Panc1 (cell line): ENCODE measurements at regions not wholly inside any gene's neighbourhood (a gene's known extent, or its start where the extent isn't known, plus 50 kb on each side); places are given as distances from the start of the nearest gene placed in this dataset.
"Not testable (repeated sequence)": the region's sequence is repeated elsewhere in the genome, so short reads cannot be mapped to it uniquely, and the experiment has no call there.

Experiments
- ATAC-seq: fragments of 200-7000 bp; cut with Tn5 transposase; 2 replicates; pipeline ENCODE4 v1.9.1; 2020; ENCODE audit warnings: mild to moderate bottlenecking, moderate library complexity
- BruUV-seq: library from RNA; stranded (reverse); fragments of 400-500 nt; replicated peaks from 2 replicates; lab custom pipeline; 2021; lab: Mats Ljungman, UMichigan
- CTCF ChIA-PET: fragments of 300-600 bp; sonication (Branson Sonifier 250); formaldehyde crosslinking; loops from one replicate; lab custom pipeline; 2022; ENCODE audit warnings: antibody characterized with exemption; lab: Charles Lee
- POLR2A ChIA-PET: fragments of 300-600 bp; sonication (Branson Sonifier 250); formaldehyde crosslinking; loops from one replicate; lab custom pipeline; 2022; ENCODE audit warnings: antibody characterized with exemption; lab: Charles Lee
- DNase-seq: peaks from one replicate; pipeline ENCODE4 v3.0.0-alpha.2; 2010; ENCODE audit warnings: low read depth, low spot score
- H3K27ac ChIP-seq: 2 replicates; pipeline ENCODE4 v1.5.1; 2011; ENCODE audit warnings: mild to moderate bottlenecking, low read length, inconsistent platforms
- H3K27me3 ChIP-seq: fragments of 200-500 bp; sonication (Bioruptor generic); 2 replicates; pipeline ENCODE4 v1.6.0; 2014; ENCODE audit warnings: low read length, inconsistent platforms; ENCODE audit not compliant: control insufficient read depth, insufficient read depth
- H3K36me3 ChIP-seq: fragments of 200-500 bp; sonication (Bioruptor generic); 2 replicates; pipeline ENCODE4 v1.5.1; 2014; ENCODE audit warnings: inconsistent platforms, mild to moderate bottlenecking, low read length, moderate library complexity; ENCODE audit not compliant: control insufficient read depth, insufficient read depth
- H3K4me1 ChIP-seq: 2 replicates; pipeline ENCODE4 v1.5.1; 2011; ENCODE audit warnings: inconsistent platforms, mild to moderate bottlenecking, low read length, moderate library complexity; ENCODE audit not compliant: control insufficient read depth, insufficient read depth
- H3K4me3 ChIP-seq, 2 experiments: 2 replicates each; pipeline ENCODE4 v1.5.1; 2011 to 2012; ENCODE audit warnings: low read depth in 2 of 2, low read length in 2 of 2, mild to moderate bottlenecking in 2 of 2, inconsistent platforms in 1 of 2, moderate library complexity in 1 of 2
- H3K9me3 ChIP-seq: fragments of 200-500 bp; sonication (Bioruptor generic); 2 replicates; pipeline ENCODE4 v1.5.1; 2014; ENCODE audit warnings: low read depth, mild to moderate bottlenecking, inconsistent platforms, low read length, moderate library complexity; ENCODE audit not compliant: control insufficient read depth, insufficient read depth
- POLR2AphosphoS5 ChIP-seq: IDR thresholded peaks from 2 replicates; pipeline ENCODE4 v1.6.1; 2012; ENCODE audit warnings: mild to moderate bottlenecking, low read depth, low read length, moderate library complexity
- SIN3A ChIP-seq: IDR thresholded peaks from 2 replicates; pipeline ENCODE4 v1.6.1; 2012; ENCODE audit warnings: low read depth, mild to moderate bottlenecking, low read length, moderate library complexity, borderline replicate concordance; ENCODE audit not compliant: insufficient read depth
- TCF7L2 ChIP-seq: IDR thresholded peaks from 2 replicates; pipeline ENCODE4 v1.6.1; 2011; ENCODE audit warnings: mild to moderate bottlenecking, low read depth, low read length, inconsistent platforms
- in situ Hi-C: cut with HindIII; loops from 2 replicates; pipeline ENCODE4 v1.10.0; 2016; ENCODE audit warnings: low sequenced_read_pairs, low pct_unique_long_range_greater_than_20kb
- intact Hi-C: fragments of 100-400 bp; cut with micrococcal nuclease; formaldehyde crosslinking; loops from one replicate; pipeline ENCODE4 v1.10.0; 2022; ENCODE audit not compliant: unreplicated experiment
- TF ChIP-seq, protein P1 (sequence below): fragments of 450-650 bp; IDR thresholded peaks from 2 replicates; pipeline ENCODE4 v1.5.1; 2017; ENCODE audit warnings: mild to moderate bottlenecking
- TF ChIP-seq, protein P2 (sequence below), 2 experiments: IDR thresholded peaks; 2 replicates each; pipeline ENCODE4 v1.6.1; 2011 to 2012; ENCODE audit warnings: low read depth in 2 of 2, control low read depth in 1 of 2, low read length in 1 of 2, mild to moderate bottlenecking in 1 of 2, moderate library complexity in 1 of 2; ENCODE audit not compliant: insufficient read depth in 1 of 2

DNA sequence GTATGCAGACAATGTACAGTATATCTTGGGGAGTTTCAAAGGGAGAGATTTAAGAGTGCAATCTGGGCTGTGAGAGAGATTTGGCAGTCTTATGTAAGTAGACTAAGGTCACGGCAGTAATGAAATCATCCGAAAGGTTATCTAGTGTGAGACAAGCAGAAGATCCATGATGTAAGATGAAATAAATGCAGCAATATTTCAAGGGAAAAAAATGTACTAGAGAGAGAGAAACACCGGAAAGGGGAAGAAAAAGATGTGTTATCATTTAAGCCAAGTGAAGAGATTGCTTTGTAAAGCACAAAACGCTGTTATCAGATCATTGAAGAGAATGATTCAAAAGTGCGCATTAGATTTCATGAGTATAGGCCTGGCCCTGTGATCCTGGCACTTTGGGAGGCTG lies 88.4 kb upstream of the GUCY1A1 start:
- no peaks in the 10 kb centered on the region for H3K9me3 ChIP-seq
- H3K27me3 ChIP-seq, result no peaks in the 10 kb centered on the region
- no peak for DNase-seq
- in situ Hi-C loops (no loop called here), intact Hi-C loops (no loop called here)
- ChIA-PET CTCF (no interaction called here), POLR2A (no interaction called here)
- H3K27ac ChIP-seq, result no peak overlapping the region
- no peaks in the 10 kb centered on the region; the same call in 1 of the 2 replicates for H3K4me1 ChIP-seq
- H3K4me3 ChIP-seq, result no peak overlapping the region
- TF ChIP-seq SIN3A (no peak), TCF7L2 (no peak), POLR2AphosphoS5 (no peak)
- TF ChIP-seq, protein P1, sequence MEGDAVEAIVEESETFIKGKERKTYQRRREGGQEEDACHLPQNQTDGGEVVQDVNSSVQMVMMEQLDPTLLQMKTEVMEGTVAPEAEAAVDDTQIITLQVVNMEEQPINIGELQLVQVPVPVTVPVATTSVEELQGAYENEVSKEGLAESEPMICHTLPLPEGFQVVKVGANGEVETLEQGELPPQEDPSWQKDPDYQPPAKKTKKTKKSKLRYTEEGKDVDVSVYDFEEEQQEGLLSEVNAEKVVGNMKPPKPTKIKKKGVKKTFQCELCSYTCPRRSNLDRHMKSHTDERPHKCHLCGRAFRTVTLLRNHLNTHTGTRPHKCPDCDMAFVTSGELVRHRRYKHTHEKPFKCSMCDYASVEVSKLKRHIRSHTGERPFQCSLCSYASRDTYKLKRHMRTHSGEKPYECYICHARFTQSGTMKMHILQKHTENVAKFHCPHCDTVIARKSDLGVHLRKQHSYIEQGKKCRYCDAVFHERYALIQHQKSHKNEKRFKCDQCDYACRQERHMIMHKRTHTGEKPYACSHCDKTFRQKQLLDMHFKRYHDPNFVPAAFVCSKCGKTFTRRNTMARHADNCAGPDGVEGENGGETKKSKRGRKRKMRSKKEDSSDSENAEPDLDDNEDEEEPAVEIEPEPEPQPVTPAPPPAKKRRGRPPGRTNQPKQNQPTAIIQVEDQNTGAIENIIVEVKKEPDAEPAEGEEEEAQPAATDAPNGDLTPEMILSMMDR, result no peak
- TF ChIP-seq, protein P2, sequence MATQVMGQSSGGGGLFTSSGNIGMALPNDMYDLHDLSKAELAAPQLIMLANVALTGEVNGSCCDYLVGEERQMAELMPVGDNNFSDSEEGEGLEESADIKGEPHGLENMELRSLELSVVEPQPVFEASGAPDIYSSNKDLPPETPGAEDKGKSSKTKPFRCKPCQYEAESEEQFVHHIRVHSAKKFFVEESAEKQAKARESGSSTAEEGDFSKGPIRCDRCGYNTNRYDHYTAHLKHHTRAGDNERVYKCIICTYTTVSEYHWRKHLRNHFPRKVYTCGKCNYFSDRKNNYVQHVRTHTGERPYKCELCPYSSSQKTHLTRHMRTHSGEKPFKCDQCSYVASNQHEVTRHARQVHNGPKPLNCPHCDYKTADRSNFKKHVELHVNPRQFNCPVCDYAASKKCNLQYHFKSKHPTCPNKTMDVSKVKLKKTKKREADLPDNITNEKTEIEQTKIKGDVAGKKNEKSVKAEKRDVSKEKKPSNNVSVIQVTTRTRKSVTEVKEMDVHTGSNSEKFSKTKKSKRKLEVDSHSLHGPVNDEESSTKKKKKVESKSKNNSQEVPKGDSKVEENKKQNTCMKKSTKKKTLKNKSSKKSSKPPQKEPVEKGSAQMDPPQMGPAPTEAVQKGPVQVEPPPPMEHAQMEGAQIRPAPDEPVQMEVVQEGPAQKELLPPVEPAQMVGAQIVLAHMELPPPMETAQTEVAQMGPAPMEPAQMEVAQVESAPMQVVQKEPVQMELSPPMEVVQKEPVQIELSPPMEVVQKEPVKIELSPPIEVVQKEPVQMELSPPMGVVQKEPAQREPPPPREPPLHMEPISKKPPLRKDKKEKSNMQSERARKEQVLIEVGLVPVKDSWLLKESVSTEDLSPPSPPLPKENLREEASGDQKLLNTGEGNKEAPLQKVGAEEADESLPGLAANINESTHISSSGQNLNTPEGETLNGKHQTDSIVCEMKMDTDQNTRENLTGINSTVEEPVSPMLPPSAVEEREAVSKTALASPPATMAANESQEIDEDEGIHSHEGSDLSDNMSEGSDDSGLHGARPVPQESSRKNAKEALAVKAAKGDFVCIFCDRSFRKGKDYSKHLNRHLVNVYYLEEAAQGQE (IDR thresholded peaks at IDR 0.05; ENCODE audit: insufficient read depth in 1 of 2, low read depth in 2 of 2, low read length in 1 of 2), result no peak
- no peaks in the 10 kb centered on the region for H3K36me3 ChIP-seq
- ATAC-seq, result no peak
- BruUV-seq, result no TSS peak

DNA sequence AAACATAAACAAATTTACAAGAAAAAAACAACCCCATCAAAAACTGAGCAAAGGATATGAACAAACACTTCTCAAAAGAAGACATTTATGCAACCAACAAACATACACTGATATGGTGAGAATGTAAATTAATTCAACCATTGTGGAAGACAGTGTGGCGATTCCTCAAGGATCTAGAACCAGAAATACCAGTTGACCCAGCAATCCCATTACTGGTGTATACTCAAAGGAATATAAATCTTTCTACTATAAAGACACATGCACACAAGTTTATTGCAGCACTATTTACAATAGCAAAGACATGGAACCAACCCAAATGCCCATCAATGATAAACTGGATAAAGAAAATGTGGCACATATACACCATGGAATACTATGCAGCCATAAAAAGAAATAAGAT lies 92.3 kb upstream of the GUCY1A1 start:
- ATAC-seq, H3K27me3 ChIP-seq, H3K4me3 ChIP-seq, CTCF ChIA-PET, intact Hi-C loops, H3K27ac ChIP-seq, POLR2A ChIA-PET, in situ Hi-C loops, H3K4me1 ChIP-seq, BruUV-seq, DNase-seq, H3K36me3 ChIP-seq, H3K9me3 ChIP-seq: not testable (repeated sequence)

DNA sequence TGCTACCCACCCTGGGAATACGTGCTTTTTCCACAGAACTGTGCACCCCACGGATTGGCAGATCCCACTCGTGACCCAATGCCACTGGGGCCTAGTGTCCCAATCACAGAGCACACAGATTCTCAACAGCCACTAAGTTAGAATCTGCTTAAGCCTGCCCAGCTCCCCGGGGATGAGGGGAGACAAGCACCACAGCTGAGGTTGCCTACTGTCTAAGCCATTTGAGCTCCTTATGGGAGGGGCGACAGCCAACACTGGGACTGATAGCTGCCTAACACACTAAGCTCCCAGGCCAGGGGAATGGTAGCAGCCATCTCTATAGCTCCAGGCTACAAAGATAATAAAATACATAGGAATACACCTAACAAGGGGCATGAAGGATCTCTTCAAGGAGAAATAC lies 93.5 kb upstream of the GUCY1A1 start:
- ChIA-PET POLR2A (no interaction called here), CTCF (no interaction called here)
- BruUV-seq, result no TSS peak
- Histone ChIP-seq H3K4me3 (no peak overlapping the region), H3K27me3 (no peaks in the 10 kb centered on the region), H3K4me1 (no peaks in the 10 kb centered on the region), H3K36me3 (no peaks in the 10 kb centered on the region), H3K27ac (no peak overlapping the region), H3K9me3 (no peaks in the 10 kb centered on the region)
- ATAC-seq, result no peak
- TF ChIP-seq, protein P2 (IDR thresholded peaks at IDR 0.05; ENCODE audit: insufficient read depth in 1 of 2, low read depth in 2 of 2, low read length in 1 of 2), result no peak
- TF ChIP-seq, protein P1, result no peak
- TF ChIP-seq POLR2AphosphoS5 (no peak), SIN3A (no peak), TCF7L2 (no peak)
- intact Hi-C loops, result no loop called here
- DNase-seq, result no peak
- in situ Hi-C loops, result no loop called here
